IMR-90 (cell line): ENCODE measurements at regions not wholly inside any gene's neighbourhood (a gene's known extent, or its start where the extent isn't known, plus 50 kb on each side); places are given as distances from the start of the nearest gene placed in this dataset.

Experiments used
- ATAC-seq: fragments of 200-7000 bp; cut with Tn5 transposase; 2 replicates; pipeline ENCODE4 v1.9.1; 2020; ENCODE audit warnings: low read depth, mild to moderate bottlenecking, moderate library complexity
- BruUV-seq: library from RNA; stranded (reverse); fragments of 400-500 nt; replicated peaks from 2 replicates; lab custom pipeline; 2021; lab: Mats Ljungman, UMichigan
- CTCF ChIA-PET: fragments of 300-600 bp; formaldehyde crosslinking; extraction: SDS; loops from one replicate; lab custom pipeline; 2021; ENCODE audit warnings: antibody characterized with exemption; lab: Yijun Ruan, JAX
- POLR2A ChIA-PET: fragments of 300-600 bp; sonication (Branson Sonifier 250); formaldehyde crosslinking; loops from one replicate; lab custom pipeline; 2022; ENCODE audit warnings: antibody characterized with exemption; ENCODE audit not compliant: unreplicated experiment; lab: Charles Lee
- DNase-seq: peaks from one replicate; pipeline ENCODE4 v3.0.0; 2013
- H2AFZ ChIP-seq: replicated peaks from 2 replicates; pipeline ENCODE3; 2013; ENCODE audit warnings: low read length, mild to moderate bottlenecking; ENCODE audit not compliant: poor library complexity
- H2AK5ac ChIP-seq: 2 replicates; pipeline ENCODE4 v1.6.1; 2013; ENCODE audit warnings: low read depth, low read length, inconsistent platforms
- H2AK9ac ChIP-seq: replicated peaks from 2 replicates; pipeline ENCODE3; 2013; ENCODE audit warnings: mild to moderate bottlenecking, low read depth, low read length, moderate library complexity; ENCODE audit not compliant: poor library complexity
- H2BK120ac ChIP-seq: 2 replicates; pipeline ENCODE4 v1.6.1; 2013; ENCODE audit warnings: low read depth, low read length, inconsistent platforms
- H2BK15ac ChIP-seq: 3 replicates; pipeline ENCODE4 v1.6.1; 2013; ENCODE audit warnings: low read depth, low read length, inconsistent platforms
- H2BK20ac ChIP-seq: 2 replicates; pipeline ENCODE4 v1.6.1; 2013; ENCODE audit warnings: low read depth, mild to moderate bottlenecking, inconsistent platforms, low read length, moderate library complexity
- H2BK5ac ChIP-seq: 2 replicates; pipeline ENCODE4 v1.6.1; 2013; ENCODE audit warnings: mild to moderate bottlenecking, low read depth, low read length, inconsistent platforms; ENCODE audit not compliant: poor library complexity, severe bottlenecking
- H3K14ac ChIP-seq: replicated peaks from 2 replicates; pipeline ENCODE4 v1.6.1; 2013; ENCODE audit warnings: low read depth, low read length, inconsistent platforms
- H3K18ac ChIP-seq: 2 replicates; pipeline ENCODE4 v1.6.1; 2013; ENCODE audit warnings: low read depth, low read length, control low read depth
- H3K23ac ChIP-seq: 2 replicates; pipeline ENCODE4 v1.6.1; 2013; ENCODE audit warnings: low read depth, low read length, inconsistent platforms
- H3K27ac ChIP-seq: 2 replicates; pipeline ENCODE4 v1.5.1; 2013; ENCODE audit warnings: mild to moderate bottlenecking, control low read depth, low read length; ENCODE audit not compliant: insufficient read depth
- H3K27me3 ChIP-seq: 2 replicates; pipeline ENCODE4 v1.6.1; 2013; ENCODE audit warnings: low read length; ENCODE audit not compliant: control insufficient read depth, insufficient read depth
- H3K36me3 ChIP-seq: 2 replicates; pipeline ENCODE4 v1.6.1; 2013; ENCODE audit warnings: low read length, mixed read lengths; ENCODE audit not compliant: control insufficient read depth, insufficient read depth
- H3K4ac ChIP-seq: 2 replicates; pipeline ENCODE4 v1.6.1; 2013; ENCODE audit warnings: low read depth, low read length, inconsistent platforms
- H3K4me1 ChIP-seq: 2 replicates; pipeline ENCODE4 v1.6.1; 2013; ENCODE audit warnings: low read length, mixed read lengths; ENCODE audit not compliant: control insufficient read depth, insufficient read depth
- H3K4me2 ChIP-seq: 2 replicates; pipeline ENCODE4 v1.6.1; 2013; ENCODE audit warnings: low read depth, mild to moderate bottlenecking, control low read depth, low read length, moderate library complexity
- H3K4me3 ChIP-seq: 2 replicates; pipeline ENCODE4 v1.5.1; 2013; ENCODE audit warnings: low read depth, mild to moderate bottlenecking, control low read depth, low read length, moderate library complexity; ENCODE audit not compliant: insufficient read depth
- H3K56ac ChIP-seq: 2 replicates; pipeline ENCODE4 v1.6.1; 2013; ENCODE audit warnings: low read length, inconsistent platforms; ENCODE audit not compliant: insufficient read depth; ENCODE audit errors: extremely low read depth
- H3K79me1 ChIP-seq, 2 experiments: 2 replicates each; pipeline ENCODE4 v1.6.1; 2013; ENCODE audit warnings: low read length in 2 of 2, inconsistent platforms in 1 of 2, low read depth in 1 of 2
- H3K9ac ChIP-seq: 2 replicates; pipeline ENCODE4 v1.6.1; 2013; ENCODE audit warnings: low read depth, low read length, control low read depth
- H3K9me1 ChIP-seq: 2 replicates; pipeline ENCODE4 v1.6.1; 2013; ENCODE audit warnings: low read length, inconsistent platforms; ENCODE audit not compliant: insufficient read depth
- H3K9me3 ChIP-seq: 2 replicates; pipeline ENCODE4 v1.6.1; 2013; ENCODE audit warnings: low read length; ENCODE audit not compliant: control insufficient read depth, insufficient read depth
- H4K20me1 ChIP-seq: 2 replicates; pipeline ENCODE4 v1.6.1; 2013; ENCODE audit warnings: low read length, inconsistent platforms; ENCODE audit not compliant: insufficient read depth
- H4K5ac ChIP-seq: 2 replicates; pipeline ENCODE4 v1.6.1; 2013; ENCODE audit warnings: mild to moderate bottlenecking, low read depth, low read length, control low read depth
- H4K8ac ChIP-seq, 2 experiments: 2 replicates each; pipeline ENCODE4 v1.6.1; 2013; ENCODE audit warnings: low read depth in 2 of 2, low read length in 2 of 2, control low read depth in 1 of 2, inconsistent platforms in 1 of 2
- H4K91ac ChIP-seq: 2 replicates; pipeline ENCODE4 v1.6.1; 2013; ENCODE audit warnings: low read depth, low read length, inconsistent platforms; ENCODE audit not compliant: insufficient read depth
- BHLHE40 ChIP-seq: fragments of 150-350 bp; IDR thresholded peaks from 2 replicates; pipeline ENCODE4 v1.6.1; 2016; ENCODE audit warnings: mild to moderate bottlenecking, low read depth, low read length
- CEBPB ChIP-seq: IDR thresholded peaks from 2 replicates; pipeline ENCODE4 v1.6.1; 2012; ENCODE audit warnings: low read depth, low read length, improper control_type of control experiment
- CHD1 ChIP-seq: IDR thresholded peaks from 2 replicates; pipeline ENCODE4 v1.6.1; 2012; ENCODE audit warnings: low read depth, low read length, improper control_type of control experiment
- CTCF ChIP-seq: conservative IDR thresholded peaks from 2 replicates; pipeline ENCODE4 v1.5.1; 2012; ENCODE audit warnings: mild to moderate bottlenecking, low read depth, low read length, improper control_type of control experiment
- FOS ChIP-seq: fragments of 150-350 bp; IDR thresholded peaks from 2 replicates; pipeline ENCODE4 v1.6.1; 2016; ENCODE audit warnings: low read depth, low read length
- MAFK ChIP-seq: IDR thresholded peaks from 2 replicates; pipeline ENCODE4 v1.6.1; 2012; ENCODE audit warnings: low read depth, low read length, improper control_type of control experiment
- MAZ ChIP-seq: IDR thresholded peaks from 2 replicates; pipeline ENCODE4 v1.6.1; 2012; ENCODE audit warnings: low read depth, mild to moderate bottlenecking, low read length, improper control_type of control experiment, moderate library complexity, borderline replicate concordance
- MXI1 ChIP-seq: IDR thresholded peaks from 2 replicates; pipeline ENCODE4 v1.6.1; 2012; ENCODE audit warnings: low read depth, mild to moderate bottlenecking, low read length, moderate library complexity, borderline replicate concordance
- NFE2L2 ChIP-seq: fragments of 150-350 bp; IDR thresholded peaks from 2 replicates; pipeline ENCODE4 v1.6.1; 2016; ENCODE audit warnings: low read depth, mild to moderate bottlenecking, low read length
- POLR2A ChIP-seq: IDR thresholded peaks from 2 replicates; pipeline ENCODE4 v1.6.1; 2012; ENCODE audit warnings: mild to moderate bottlenecking, low read depth, low read length
- RAD21 ChIP-seq: IDR thresholded peaks from 2 replicates; pipeline ENCODE4 v1.6.1; 2012; ENCODE audit warnings: low read length, improper control_type of control experiment
- RCOR1 ChIP-seq: IDR thresholded peaks from 2 replicates; pipeline ENCODE4 v1.6.1; 2012; ENCODE audit warnings: mild to moderate bottlenecking, low read length, improper control_type of control experiment; ENCODE audit not compliant: insufficient replicate concordance
- RFX5 ChIP-seq: IDR thresholded peaks from 2 replicates; pipeline ENCODE4 v1.8.0; 2012; ENCODE audit warnings: low read depth, mild to moderate bottlenecking, low read length, moderate library complexity
- SMC3 ChIP-seq: fragments of 150-350 bp; IDR thresholded peaks from 2 replicates; pipeline ENCODE4 v1.6.1; 2016; ENCODE audit warnings: low read depth, mild to moderate bottlenecking, antibody characterized with exemption, low read length, moderate library complexity
- USF2 ChIP-seq: fragments of 150-350 bp; IDR thresholded peaks from 2 replicates; pipeline ENCODE4 v1.6.1; 2017; ENCODE audit warnings: mild to moderate bottlenecking, antibody characterized with exemption, low read length, low read depth
- WGBS, 2 experiments: methylation state at CpG; one replicate each; pipeline versions ENCODE4 v1.1.5 to v1.1.7; 2013; ENCODE audit warnings: missing lambda C conversion rate in 2 of 2; ENCODE audit not compliant: insufficient read length in 1 of 2; ENCODE audit errors: extremely low coverage in 2 of 2; 5-methylcytosine and 5-hydroxymethylcytosine counted together
- dilution Hi-C: fragments of 300-500 bp; cut with HindIII; formaldehyde crosslinking; loops from one replicate; pipeline ENCODE4 v1.14.3; 2018; ENCODE audit warnings: low sequenced_read_pairs; ENCODE audit not compliant: unreplicated experiment
- in situ Hi-C: fragments of 300-500 bp; cut with MboI; formaldehyde crosslinking; loops from 3 replicates; pipeline ENCODE4 v1.14.3; 2019; ENCODE audit warnings: low sequenced_read_pairs, inconsistent platforms, mixed read lengths
- intact Hi-C: fragments of 100-400 bp; cut with micrococcal nuclease; formaldehyde crosslinking; loops from 2 replicates; pipeline ENCODE4 v1.10.0; 2022
- TF ChIP-seq, protein P1 (sequence below): fragments of 150-350 bp; IDR thresholded peaks from 2 replicates; pipeline ENCODE4 v1.6.1; 2016; ENCODE audit warnings: low read depth, mild to moderate bottlenecking, low read length, moderate library complexity, borderline replicate concordance

- DNase-seq: no peak
- Histone ChIP-seq H2AK9ac (no peak overlapping the region), H3K4me3 (no peak overlapping the region), H3K9me3 (no peaks in the 10 kb centered on the region), H3K36me3 (no peaks in the 10 kb centered on the region), H4K91ac (no peak overlapping the region), H3K4me1 (no peaks in the 10 kb centered on the region), H2BK15ac (no peak overlapping the region), H3K18ac (no peak overlapping the region), H3K23ac (no peak overlapping the region), H2AFZ (no peak overlapping the region), H3K79me1 (no peaks in the 10 kb centered on the region), H3K9ac (no peak overlapping the region), H2BK20ac (no peak overlapping the region), H3K27me3 (peaks cover 34% of the 10 kb centered on the region), H3K4me2 (no peak overlapping the region), H3K27ac (no peak overlapping the region), H4K8ac (no peak overlapping the region), H4K5ac (no peak overlapping the region), H3K4ac (no peak overlapping the region), H2AK5ac (no peak overlapping the region), H3K56ac (no peak overlapping the region), H2BK120ac (no peak overlapping the region), H2BK5ac (no peak overlapping the region), H3K14ac (no peak overlapping the region), H4K20me1 (no peaks in the 10 kb centered on the region), H3K9me1 (no peaks in the 10 kb centered on the region)
- BruUV-seq: no TSS peak
- dilution Hi-C loops (no loop called here), in situ Hi-C loops (loop anchor here (25.0 kb wide), 1 partner anchor 243 kb away; no protein-coding TSS in a partner anchor), intact Hi-C loops (no loop called here)
- TF ChIP-seq USF2 (no peak), BHLHE40 (no peak), FOS (no peak), POLR2A (no peak), SMC3 (no peak), RCOR1 (no peak), RFX5 (no peak), MAFK (no peak), CEBPB (no peak), MXI1 (no peak), CTCF (no peak), NFE2L2 (no peak), CHD1 (no peak), MAZ (no peak), RAD21 (no peak)
- TF ChIP-seq, protein P1, sequence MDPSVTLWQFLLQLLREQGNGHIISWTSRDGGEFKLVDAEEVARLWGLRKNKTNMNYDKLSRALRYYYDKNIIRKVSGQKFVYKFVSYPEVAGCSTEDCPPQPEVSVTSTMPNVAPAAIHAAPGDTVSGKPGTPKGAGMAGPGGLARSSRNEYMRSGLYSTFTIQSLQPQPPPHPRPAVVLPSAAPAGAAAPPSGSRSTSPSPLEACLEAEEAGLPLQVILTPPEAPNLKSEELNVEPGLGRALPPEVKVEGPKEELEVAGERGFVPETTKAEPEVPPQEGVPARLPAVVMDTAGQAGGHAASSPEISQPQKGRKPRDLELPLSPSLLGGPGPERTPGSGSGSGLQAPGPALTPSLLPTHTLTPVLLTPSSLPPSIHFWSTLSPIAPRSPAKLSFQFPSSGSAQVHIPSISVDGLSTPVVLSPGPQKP: no peak
- ATAC-seq: no peak
- CTCF ChIA-PET: no interaction called here
- POLR2A ChIA-PET: no interaction called here
- WGBS, 2 experiments: no CpG with 5 or more reads among the region's 5 CpGs
Observed at GRCh38 chr15:38680775-38681174, 116.2 kb upstream of the RASGRP1 start.
